ENCODE measurements at regions not wholly inside any gene's neighbourhood (a gene's known extent, or its start where the extent isn't known, plus 50 kb on each side); places are given as distances from the start of the nearest gene placed in this dataset.

DNA sequence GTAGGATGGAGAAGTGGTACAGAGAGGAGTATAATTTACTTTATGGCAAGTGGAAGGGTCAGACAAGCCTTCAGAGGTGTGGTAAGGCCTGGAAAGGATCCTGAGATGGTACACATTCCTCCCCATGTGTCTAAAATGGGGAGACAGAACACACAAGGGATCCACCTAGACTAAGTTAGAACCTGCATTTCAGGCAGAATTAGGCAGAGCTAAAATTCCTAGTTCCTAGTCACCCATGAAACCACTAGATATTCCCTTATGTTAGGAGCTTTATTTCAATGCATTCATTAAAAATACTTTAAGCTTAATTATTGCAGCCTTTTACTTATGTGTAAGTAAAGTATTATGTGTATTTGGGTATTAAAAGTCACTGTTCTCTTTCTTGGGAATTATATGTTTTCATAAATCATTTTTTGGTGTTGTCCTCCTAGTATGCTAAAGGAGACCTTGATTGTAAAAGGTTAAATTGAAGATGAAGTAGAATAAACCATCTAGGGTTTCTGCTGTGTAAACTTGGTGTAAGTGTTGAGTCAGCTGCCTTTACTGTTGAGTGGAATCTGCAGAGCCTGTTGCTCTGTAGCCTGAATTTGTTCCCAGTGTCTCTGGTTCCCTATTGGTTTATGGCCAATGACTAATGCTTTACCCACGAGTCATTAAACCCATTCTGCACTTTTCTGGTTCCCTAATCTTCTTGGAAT, 423.2 kb downstream of the ATP23 start:
- H3K27ac ChIP-seq, result no peak overlapping the region
- no peak overlapping the region for H3K4me3 ChIP-seq
- H3K9me3 ChIP-seq, result no peaks in the 10 kb centered on the region
- no peak for DNase-seq
- no peaks in the 10 kb centered on the region for H3K27me3 ChIP-seq
- H3K4me1 ChIP-seq, result peaks cover 0 to 11% (median 2%) of the 10 kb centered on the region in 4 donors
- intact Hi-C loops (cut with DNase I; ENCODE audit: low total_unique reads), result no loop called here
- TF ChIP-seq, protein P1, sequence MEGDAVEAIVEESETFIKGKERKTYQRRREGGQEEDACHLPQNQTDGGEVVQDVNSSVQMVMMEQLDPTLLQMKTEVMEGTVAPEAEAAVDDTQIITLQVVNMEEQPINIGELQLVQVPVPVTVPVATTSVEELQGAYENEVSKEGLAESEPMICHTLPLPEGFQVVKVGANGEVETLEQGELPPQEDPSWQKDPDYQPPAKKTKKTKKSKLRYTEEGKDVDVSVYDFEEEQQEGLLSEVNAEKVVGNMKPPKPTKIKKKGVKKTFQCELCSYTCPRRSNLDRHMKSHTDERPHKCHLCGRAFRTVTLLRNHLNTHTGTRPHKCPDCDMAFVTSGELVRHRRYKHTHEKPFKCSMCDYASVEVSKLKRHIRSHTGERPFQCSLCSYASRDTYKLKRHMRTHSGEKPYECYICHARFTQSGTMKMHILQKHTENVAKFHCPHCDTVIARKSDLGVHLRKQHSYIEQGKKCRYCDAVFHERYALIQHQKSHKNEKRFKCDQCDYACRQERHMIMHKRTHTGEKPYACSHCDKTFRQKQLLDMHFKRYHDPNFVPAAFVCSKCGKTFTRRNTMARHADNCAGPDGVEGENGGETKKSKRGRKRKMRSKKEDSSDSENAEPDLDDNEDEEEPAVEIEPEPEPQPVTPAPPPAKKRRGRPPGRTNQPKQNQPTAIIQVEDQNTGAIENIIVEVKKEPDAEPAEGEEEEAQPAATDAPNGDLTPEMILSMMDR (IDR thresholded peaks at IDR 0.05), result no peak
- no peaks in the 10 kb centered on the region for H3K36me3 ChIP-seq

DNA sequence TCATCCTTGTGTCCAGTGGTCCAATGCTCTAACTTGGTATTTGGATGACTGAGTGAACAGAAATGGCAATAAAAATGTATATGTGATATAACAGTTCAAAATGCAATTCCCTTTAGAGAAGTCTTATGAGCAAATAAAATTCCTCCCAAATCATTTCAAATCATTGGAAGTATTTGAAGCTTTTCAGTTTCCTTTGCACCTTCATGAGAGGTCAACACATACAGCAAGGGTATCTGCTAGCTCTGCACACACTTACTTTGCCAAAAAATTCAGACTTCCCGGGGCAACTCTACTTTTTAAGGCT, 423.7 kb downstream of the ATP23 start:
- H3K27me3 ChIP-seq, result no peaks in the 10 kb centered on the region
- no peaks in the 10 kb centered on the region for H3K9me3 ChIP-seq
- no peaks in the 10 kb centered on the region for H3K36me3 ChIP-seq
- TF ChIP-seq, protein P1 (IDR thresholded peaks at IDR 0.05), result no peak
- no peak overlapping the region for H3K4me3 ChIP-seq
- H3K4me1 ChIP-seq, result peaks cover 0 to 11% (median 2%) of the 10 kb centered on the region in 4 donors
- intact Hi-C loops (cut with DNase I; ENCODE audit: low total_unique reads), result no loop called here
- no peak overlapping the region for H3K27ac ChIP-seq
- no peak for DNase-seq

DNA sequence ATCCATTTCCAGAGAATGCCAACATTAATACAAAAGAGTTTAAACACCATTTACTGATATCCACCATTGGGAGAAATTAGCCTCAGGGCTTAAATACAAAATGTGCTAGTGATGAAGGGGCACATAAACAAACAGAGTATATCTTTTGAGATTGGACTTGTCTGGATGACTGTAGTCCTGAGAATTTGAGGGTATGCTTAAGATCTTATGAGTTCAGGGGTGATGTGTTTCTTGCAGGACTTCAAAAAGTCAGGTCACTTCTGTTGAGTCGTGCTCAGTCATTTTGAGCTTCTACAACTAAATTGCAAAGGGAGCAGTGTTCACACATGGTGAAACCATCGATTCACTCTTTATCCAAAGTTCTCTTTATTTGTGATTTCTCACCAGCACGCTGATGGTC, 425.7 kb downstream of the ATP23 start:
- TF ChIP-seq, protein P1 (IDR thresholded peaks at IDR 0.05), result no peak
- H3K9me3 ChIP-seq, result no peaks in the 10 kb centered on the region
- intact Hi-C loops (cut with DNase I; ENCODE audit: low total_unique reads), result no loop called here
- H3K4me3 ChIP-seq, result no peak overlapping the region
- no peak overlapping the region for H3K27ac ChIP-seq
- H3K36me3 ChIP-seq, result no peaks in the 10 kb centered on the region
- peaks cover 0 to 11% (median 2%) of the 10 kb centered on the region in 4 donors for H3K4me1 ChIP-seq
- no peaks in the 10 kb centered on the region for H3K27me3 ChIP-seq
- no peak for DNase-seq

DNA sequence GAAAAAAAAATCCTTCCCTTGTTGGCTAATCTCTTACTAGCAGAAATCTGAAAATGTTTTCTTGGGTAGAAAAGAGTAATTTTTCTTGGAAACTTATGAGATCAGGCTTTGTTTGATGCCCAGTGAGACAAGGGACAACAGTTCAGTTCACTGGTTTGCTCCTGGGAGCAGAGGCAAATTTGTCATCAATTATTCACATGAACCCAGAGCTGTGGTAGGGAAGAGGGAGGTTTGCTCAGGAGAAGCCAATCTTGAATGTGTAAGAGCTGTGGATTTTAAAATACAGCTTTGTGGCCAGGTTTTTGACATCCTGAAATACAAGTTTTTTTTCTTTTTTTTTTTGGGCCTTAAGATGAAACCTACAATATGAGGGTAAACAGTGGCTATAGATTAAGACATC, 426.6 kb downstream of the ATP23 start:
- TF ChIP-seq, protein P1 (IDR thresholded peaks at IDR 0.05), result no peak
- no peaks in the 10 kb centered on the region for H3K36me3 ChIP-seq
- intact Hi-C loops (cut with DNase I; ENCODE audit: low total_unique reads), result no loop called here
- H3K27ac ChIP-seq, result no peak overlapping the region
- H3K9me3 ChIP-seq, result no peaks in the 10 kb centered on the region
- H3K4me3 ChIP-seq, result no peak overlapping the region
- no peak for DNase-seq
- H3K27me3 ChIP-seq, result no peaks in the 10 kb centered on the region
- peaks cover 0 to 11% (median 2%) of the 10 kb centered on the region in 4 donors for H3K4me1 ChIP-seq

DNA sequence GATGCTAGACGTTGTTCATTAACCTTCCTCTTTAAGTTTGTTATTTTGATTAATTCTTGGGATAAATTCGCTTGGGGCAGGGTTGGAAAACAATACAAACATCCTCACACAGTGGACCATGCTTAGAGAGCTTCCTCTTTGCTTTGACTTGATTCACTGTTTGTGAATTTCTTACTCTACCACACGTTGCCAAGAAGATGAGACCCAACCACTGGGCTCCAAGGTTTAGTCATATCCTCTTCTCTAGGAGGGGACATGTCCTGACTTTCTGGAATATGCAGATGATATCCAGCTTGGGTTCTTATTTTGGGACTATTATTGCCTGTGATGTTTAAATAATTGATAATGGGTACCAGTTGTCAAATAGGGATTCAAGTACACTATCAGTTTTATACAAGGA, 428.2 kb downstream of the ATP23 start:
- DNase-seq, result no peak
- TF ChIP-seq, protein P1 (IDR thresholded peaks at IDR 0.05), result no peak
- Histone ChIP-seq H3K27me3 (no peaks in the 10 kb centered on the region), H3K4me1 (peaks cover 0 to 6% (median under 1%) of the 10 kb centered on the region in 4 donors), H3K4me3 (no peak overlapping the region), H3K27ac (no peak overlapping the region), H3K36me3 (no peaks in the 10 kb centered on the region), H3K9me3 (no peaks in the 10 kb centered on the region)
- intact Hi-C loops (cut with DNase I; ENCODE audit: low total_unique reads), result no loop called here

DNA sequence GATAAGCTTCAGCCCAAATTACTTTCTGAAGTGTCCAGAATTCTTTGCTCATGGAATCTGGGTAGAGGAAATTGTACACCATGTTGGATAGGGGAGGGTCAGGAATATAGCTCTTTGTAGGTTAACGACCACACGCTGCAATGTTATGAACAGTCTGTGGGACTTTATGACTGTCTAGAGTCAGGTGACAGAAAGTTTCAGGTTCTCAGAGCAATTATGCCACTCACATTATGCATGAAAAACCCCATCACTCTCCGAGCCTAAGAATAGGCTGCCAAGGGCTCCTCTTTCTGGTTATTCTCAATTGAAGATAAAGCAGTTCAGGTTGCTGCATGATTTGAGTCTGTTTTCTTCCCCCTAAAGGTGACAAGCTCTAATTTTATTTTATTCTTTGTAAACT, 430.9 kb downstream of the ATP23 start:
- Histone ChIP-seq H3K36me3 (no peaks in the 10 kb centered on the region), H3K27ac (no peak overlapping the region), H3K27me3 (no peaks in the 10 kb centered on the region), H3K9me3 (no peaks in the 10 kb centered on the region), H3K4me3 (no peak overlapping the region), H3K4me1 (no peaks in the 10 kb centered on the region)
- intact Hi-C loops (cut with DNase I; ENCODE audit: low total_unique reads), result no loop called here
- TF ChIP-seq, protein P1 (IDR thresholded peaks at IDR 0.05), result no peak
- DNase-seq, result no peak
